ENCODE measurements at regions not wholly inside any gene's neighbourhood (a gene's known extent, or its start where the extent isn't known, plus 50 kb on each side); places are given as distances from the start of the nearest gene placed in this dataset.

- Histone ChIP-seq H3K36me3 (ENCODE audit: control insufficient read depth, insufficient read depth, low read length) (no peaks in the 10 kb centered on the region), H3K4me3 (ENCODE audit: low read depth, low read length) (no peak overlapping the region), H3K27me3 (ENCODE audit: control insufficient read depth, insufficient read depth, low read length) (no peaks in the 10 kb centered on the region)
- no peak for TF ChIP-seq CTCF (IDR thresholded peaks at IDR 0.05; ENCODE audit: insufficient read depth, low read length, poor library complexity, severe bottlenecking)
- DNase-seq (ENCODE audit: low read depth), result no peak
Measured at GRCh38 chr4:183763990-183764754, 105.1 kb downstream of the TRAPPC11 start.

- no peaks in the 10 kb centered on the region for H3K36me3 ChIP-seq (ENCODE audit: control insufficient read depth, insufficient read depth, low read length)
- no peaks in the 10 kb centered on the region for H3K27me3 ChIP-seq (ENCODE audit: control insufficient read depth, insufficient read depth, low read length)
- no peak for DNase-seq (ENCODE audit: low read depth)
- no peak for TF ChIP-seq CTCF (IDR thresholded peaks at IDR 0.05; ENCODE audit: insufficient read depth, low read length, poor library complexity, severe bottlenecking)
- no peak overlapping the region for H3K4me3 ChIP-seq (ENCODE audit: low read depth, low read length)
Measured at GRCh38 chr4:183765251-183765911, 106.3 kb downstream of the TRAPPC11 start.

- Histone ChIP-seq H3K4me3 (ENCODE audit: low read depth, low read length) (no peak overlapping the region), H3K27me3 (ENCODE audit: control insufficient read depth, insufficient read depth, low read length) (no peaks in the 10 kb centered on the region), H3K36me3 (ENCODE audit: control insufficient read depth, insufficient read depth, low read length) (no peaks in the 10 kb centered on the region)
- no peak for TF ChIP-seq CTCF (IDR thresholded peaks at IDR 0.05; ENCODE audit: insufficient read depth, low read length, poor library complexity, severe bottlenecking)
- DNase-seq (ENCODE audit: low read depth), result no peak
Measured at GRCh38 chr4:183766140-183766539, 107.0 kb downstream of the TRAPPC11 start.

- TF ChIP-seq CTCF (IDR thresholded peaks at IDR 0.05; ENCODE audit: insufficient read depth, low read length, poor library complexity, severe bottlenecking), result no peak
- no peaks in the 10 kb centered on the region for H3K36me3 ChIP-seq (ENCODE audit: control insufficient read depth, insufficient read depth, low read length)
- H3K27me3 ChIP-seq (ENCODE audit: control insufficient read depth, insufficient read depth, low read length), result no peaks in the 10 kb centered on the region
- DNase-seq (ENCODE audit: low read depth), result no peak
- no peak overlapping the region for H3K4me3 ChIP-seq (ENCODE audit: low read depth, low read length)
Measured at GRCh38 chr4:183770906-183771305, 111.8 kb downstream of the TRAPPC11 start.

GRCh38 chr4:183772361-183772760, 113.3 kb downstream of the TRAPPC11 start:
- no peak for DNase-seq (ENCODE audit: low read depth)
- Histone ChIP-seq H3K27me3 (ENCODE audit: control insufficient read depth, insufficient read depth, low read length) (no peaks in the 10 kb centered on the region), H3K4me3 (ENCODE audit: low read depth, low read length) (no peak overlapping the region), H3K36me3 (ENCODE audit: control insufficient read depth, insufficient read depth, low read length) (no peaks in the 10 kb centered on the region)
- no peak for TF ChIP-seq CTCF (IDR thresholded peaks at IDR 0.05; ENCODE audit: insufficient read depth, low read length, poor library complexity, severe bottlenecking)

Data from kidney epithelial cell (primary cell).